Hippocampal formation (tissue), 2 donors: ENCODE measurements at regions not wholly inside any gene's neighbourhood (a gene's known extent, or its start where the extent isn't known, plus 50 kb on each side); places are given as distances from the start of the nearest gene placed in this dataset.
A peak's percentile ranks its signal among the peaks of the same experiment; 100 is the strongest.

Experiments used
- DNase-seq, 2 donors: peaks; one replicate each; lab custom pipeline; 2025; lab: John Stamatoyannopoulos, UW

GRCh38 chr2:16615687-16616615, 49.7 kb downstream of the CYRIA start:
- DNase-seq: peak; percentile 76 to 81

DNA sequence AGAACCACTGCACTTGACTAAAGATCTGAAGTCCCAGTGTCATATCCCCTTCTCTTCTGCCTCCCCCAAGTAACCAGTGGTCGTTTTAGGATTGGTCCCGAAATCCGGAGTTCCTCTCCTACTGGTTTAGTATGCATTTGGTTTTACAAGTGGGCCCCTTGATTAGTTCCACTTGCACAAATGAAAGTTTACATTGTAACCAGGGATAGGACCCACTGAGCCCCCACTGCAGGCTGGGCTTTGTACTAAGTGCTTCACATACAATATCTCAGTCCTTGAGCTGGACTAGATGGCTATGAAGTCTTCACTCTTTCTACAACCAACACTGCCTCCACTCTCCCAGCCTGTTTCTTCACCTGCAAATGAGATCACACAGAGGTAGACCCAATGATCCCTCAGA, 50.4 kb downstream of the CYRIA start:
- DNase-seq: no peak

- DNase-seq: no peak
Measured at GRCh38 chr2:16614314-16614860, 51.2 kb downstream of the CYRIA start.

DNA sequence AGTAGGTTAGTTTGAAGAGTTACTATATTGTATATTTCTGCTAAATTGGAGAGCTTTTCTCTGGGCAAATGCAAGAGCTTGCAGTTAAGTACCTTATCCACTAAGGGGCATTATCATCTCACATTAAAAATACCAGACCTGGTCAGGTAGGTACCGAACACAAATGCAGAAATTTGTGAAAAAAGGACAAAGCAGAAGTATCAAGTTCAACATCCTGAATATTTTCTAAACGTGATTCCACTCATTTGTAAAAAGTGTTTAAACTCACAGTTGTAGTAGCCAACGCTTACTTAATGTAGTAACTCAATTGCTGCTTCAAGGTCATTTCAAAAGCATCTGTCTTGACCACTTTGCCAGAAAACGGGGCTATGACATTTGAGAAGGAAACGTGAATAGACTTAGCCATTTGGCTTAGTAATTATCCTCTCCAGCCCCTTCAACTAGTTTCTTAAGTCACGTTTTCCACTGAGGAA, 52.1 kb downstream of the CYRIA start:
- DNase-seq: peak in 1 of 2 donors; percentile 41

DNA sequence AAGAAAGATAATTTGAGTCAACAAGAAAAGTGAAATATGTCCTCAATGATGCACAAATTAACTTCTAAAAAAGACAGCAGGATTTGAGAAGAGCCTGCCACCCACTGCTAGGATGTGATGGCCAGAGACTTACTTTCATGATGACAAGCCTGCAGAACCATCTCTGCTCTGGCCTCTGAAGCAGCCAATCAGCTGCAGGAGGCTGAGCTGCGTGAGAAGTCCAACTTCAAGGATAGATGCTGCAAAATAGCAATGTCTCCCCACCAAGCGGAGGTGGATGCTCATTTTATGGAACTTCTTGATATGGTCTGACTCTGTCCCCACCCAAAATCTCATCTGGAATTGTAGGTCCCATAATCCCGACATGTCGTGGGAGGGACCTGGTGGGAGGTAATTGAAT, 53.1 kb downstream of the CYRIA start:
- no peak for DNase-seq

GRCh38 chr2:16609786-16610185, 55.8 kb downstream of the CYRIA start:
- DNase-seq: no peak

GRCh38 chr2:16608661-16609643, 56.7 kb downstream of the CYRIA start:
- DNase-seq: peak; percentile 78 to 81

DNA sequence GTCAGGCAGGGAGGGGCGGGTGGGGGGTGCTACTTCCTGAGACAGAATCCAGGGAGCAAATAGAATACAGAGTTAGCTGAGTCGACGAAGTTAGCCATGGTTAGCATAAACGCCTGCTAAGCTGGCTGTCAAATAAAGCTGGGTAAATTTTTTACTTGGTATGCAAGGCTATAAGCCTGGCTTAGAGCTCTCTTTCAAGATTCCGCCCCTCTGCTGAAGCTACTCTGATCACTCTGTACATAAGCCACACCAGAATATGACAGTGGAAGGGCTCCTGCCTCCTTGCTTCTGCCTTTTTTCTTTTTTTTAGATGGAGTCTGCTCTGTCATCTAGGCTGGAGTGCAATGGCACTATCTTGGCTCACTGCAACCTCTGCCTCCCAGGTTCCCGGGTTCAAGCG, 58.3 kb downstream of the CYRIA start:
- no peak for DNase-seq

DNA sequence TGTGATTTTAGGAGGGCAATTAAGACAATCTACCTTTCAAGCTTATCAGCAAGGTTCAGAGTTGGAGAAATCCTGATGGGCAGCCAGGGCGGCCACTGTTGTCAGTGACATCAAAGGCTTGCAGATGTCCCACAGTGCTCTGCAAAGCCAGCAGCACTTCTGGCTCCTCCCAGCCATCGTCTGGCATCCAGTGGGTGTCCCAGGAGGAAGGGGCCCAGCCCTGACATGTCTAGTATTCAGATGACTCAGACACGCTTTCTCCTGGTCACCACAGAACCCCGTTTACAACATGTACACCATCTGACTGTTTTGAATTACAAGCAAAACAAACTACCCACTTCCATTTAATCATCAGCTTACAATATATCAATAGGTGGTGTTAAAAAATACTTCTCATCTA, 61.4 kb downstream of the CYRIA start:
- DNase-seq: no peak

GRCh38 chr2:16591370-16591933, 74.2 kb downstream of the CYRIA start:
- DNase-seq: no peak

DNA sequence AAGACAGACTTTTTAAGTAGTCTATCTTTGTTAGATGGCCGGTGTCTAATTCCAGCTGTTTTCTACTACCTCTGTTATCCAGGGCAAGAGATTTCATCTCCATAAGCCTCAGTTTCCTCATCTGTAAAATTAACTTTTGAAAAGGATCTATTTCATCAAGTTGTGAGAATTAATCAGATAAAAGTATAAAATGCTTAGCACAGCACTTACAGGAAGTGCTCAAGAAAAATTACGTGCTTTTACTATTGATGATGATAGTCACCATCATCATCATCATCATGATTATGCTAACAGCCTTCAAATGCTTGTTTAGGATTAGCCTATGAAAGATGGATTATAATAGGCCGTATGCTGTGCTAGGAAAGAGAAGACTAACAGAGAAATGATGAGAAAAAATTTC, 76.2 kb downstream of the CYRIA start:
- DNase-seq: no peak

GRCh38 chr2:16588565-16588964, 77.1 kb downstream of the CYRIA start:
- DNase-seq: no peak

- no peak for DNase-seq
Measured at GRCh38 chr2:16587601-16588000, 78.0 kb downstream of the CYRIA start.

DNA sequence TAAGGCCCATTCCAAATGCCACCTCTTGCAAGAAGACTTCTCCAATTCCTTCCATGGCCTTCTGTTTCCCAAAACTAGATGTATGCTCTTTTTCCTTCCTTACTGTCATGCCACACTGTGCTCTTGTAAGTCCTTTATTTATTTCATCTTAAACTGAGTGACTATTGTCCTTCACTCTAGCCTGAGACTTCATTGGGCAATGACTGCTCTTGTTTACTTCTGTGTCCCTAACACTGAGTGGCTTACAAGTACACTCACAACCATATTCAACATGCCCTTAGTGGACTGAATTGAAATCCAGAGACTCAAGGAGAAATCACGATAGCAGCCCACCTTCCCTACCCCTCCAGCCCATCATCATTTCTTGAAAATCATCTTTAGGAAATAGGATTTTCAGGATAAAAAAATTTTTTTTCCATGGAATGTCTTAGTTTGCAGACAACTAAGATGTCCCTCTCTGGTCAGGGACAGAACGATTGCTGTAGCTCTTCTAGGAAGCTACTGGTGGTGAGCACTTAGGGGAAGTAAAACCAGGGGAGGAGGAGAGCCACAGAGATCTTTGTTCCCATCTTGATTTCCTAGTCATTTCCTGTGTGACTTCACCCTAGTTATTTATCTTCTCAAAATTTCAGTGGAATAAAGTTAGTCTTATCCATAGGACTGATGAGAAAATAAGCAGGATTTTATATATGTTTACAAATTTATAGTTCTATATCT, 80.7 kb downstream of the CYRIA start:
- DNase-seq: no peak

DNA sequence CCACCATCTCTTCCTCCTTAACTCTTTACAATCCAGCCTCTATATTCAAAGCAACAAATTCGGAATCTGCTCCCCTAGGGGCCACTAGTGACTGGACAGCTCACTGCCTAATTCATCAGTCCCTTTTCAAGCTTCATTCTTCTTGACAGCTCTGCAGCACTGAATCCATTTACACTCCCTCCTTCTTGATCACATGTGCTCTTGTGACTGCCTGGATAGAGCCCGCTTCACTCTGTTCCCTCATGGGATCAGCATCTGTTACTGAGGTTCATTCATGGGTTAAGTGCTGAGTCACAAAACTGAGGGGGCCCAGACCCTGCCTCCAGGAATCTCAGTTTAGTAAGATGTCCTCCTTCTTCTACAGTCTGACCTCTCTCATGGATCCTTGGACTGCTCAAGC, 81.5 kb downstream of the CYRIA start:
- no peak for DNase-seq

DNA sequence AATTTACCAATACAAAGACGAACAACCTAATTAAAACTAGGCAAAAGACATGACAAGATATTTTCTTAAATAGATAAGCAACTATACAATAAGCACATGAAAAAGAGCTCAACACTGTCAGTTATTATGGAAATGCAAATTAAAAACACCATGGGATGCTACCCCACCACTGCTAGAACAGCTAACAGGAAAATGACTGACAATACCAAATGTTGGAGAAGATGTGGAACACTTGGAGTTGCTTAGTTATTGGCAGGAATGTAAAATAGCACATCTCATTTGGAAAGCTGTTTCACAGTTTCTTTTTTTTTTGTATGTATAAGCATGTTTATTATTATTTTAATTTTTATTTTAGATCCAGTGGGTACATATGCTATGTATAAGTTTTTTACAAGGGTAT, 84.4 kb downstream of the CYRIA start:
- no peak for DNase-seq

GRCh38 chr2:16578081-16578480, 87.6 kb downstream of the CYRIA start:
- DNase-seq: no peak

DNA sequence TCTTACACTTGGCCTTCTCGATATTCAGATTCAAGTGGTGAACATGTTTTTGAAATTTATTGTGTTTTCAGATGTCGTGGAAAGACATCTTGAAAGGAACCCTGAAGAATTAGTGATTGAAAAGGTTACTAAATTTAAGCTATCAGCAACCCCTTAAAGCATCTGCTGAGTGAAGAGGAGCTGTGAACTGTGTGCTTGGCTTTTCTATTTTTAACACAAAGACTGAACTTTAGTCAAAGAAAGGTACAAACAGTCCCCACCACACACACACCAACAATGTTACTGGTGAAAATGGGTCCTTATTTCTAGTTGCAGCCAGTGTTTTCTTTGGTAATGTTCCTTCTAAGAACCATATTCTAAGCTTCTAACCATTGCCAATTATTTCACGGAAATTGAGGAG, 95.1 kb downstream of the CYRIA start:
- DNase-seq: no peak

GRCh38 chr2:16568998-16569784, 96.4 kb downstream of the CYRIA start:
- DNase-seq: no peak

GRCh38 chr2:16566701-16567100, 98.9 kb downstream of the CYRIA start:
- DNase-seq: no peak
